Right lobe of liver (tissue), 6 donors: ENCODE measurements at regions not wholly inside any gene's neighbourhood (a gene's known extent, or its start where the extent isn't known, plus 50 kb on each side); places are given as distances from the start of the nearest gene placed in this dataset.

Source experiments
- ATAC-seq, 4 donors: fragments of 200-7000 bp; cut with Tn5 transposase; one replicate each; pipeline ENCODE4 v1.9.1; 2020; ENCODE audit warnings: mild to moderate bottlenecking in 4 of 4, moderate library complexity in 4 of 4
- DNase-seq, 3 donors: peaks; one replicate each; pipeline ENCODE4 v3.0.0-alpha.2; 2020
- H3K27ac ChIP-seq, 3 donors: fragments of 200-600 bp; one replicate each; pipeline ENCODE4 v1.8.0; 2022
- H3K27me3 ChIP-seq, 2 donors: fragments of 200-600 bp; one replicate each; pipeline ENCODE4 v1.8.0; 2022
- H3K36me3 ChIP-seq, 4 donors: fragments of 200-600 bp; sonication (generic) in 1 of 4; one replicate each; pipeline versions ENCODE4 v1.5.1 to v1.8.0; 2017 to 2022; ENCODE audit warnings: control low read depth in 1 of 4
- H3K4me1 ChIP-seq, 4 donors: fragments of 200-600 bp; sonication (generic) in 1 of 4; one replicate each; pipeline versions ENCODE4 v1.5.1 to v1.8.0; 2017 to 2022; ENCODE audit warnings: control low read depth in 1 of 4
- H3K4me3 ChIP-seq, 3 donors: fragments of 200-600 bp; one replicate each; pipeline ENCODE4 v1.8.0; 2022
- H3K9me3 ChIP-seq, 4 donors: fragments of 200-600 bp; sonication (generic) in 1 of 4; one replicate each; pipeline versions ENCODE4 v1.5.1 to v1.8.0; 2017 to 2022; ENCODE audit warnings: control low read depth in 1 of 4
- CTCF ChIP-seq, 4 donors: fragments of 200-600 bp in 3 of 4; fragments of 450-650 bp in 1 of 4; IDR thresholded peaks; one replicate each; pipeline versions ENCODE4 v1.5.1 to v1.8.0; 2016 to 2022; ENCODE audit warnings: antibody characterized with exemption in 4 of 4, mild to moderate bottlenecking in 2 of 4
- POLR2A ChIP-seq: fragments of 450-650 bp; IDR thresholded peaks from one replicate; pipeline ENCODE4 v1.6.1; 2017; ENCODE audit warnings: antibody characterized with exemption, mild to moderate bottlenecking
- WGBS: methylation state at CpG from one replicate; pipeline ENCODE4 v1.1.6; 2018; ENCODE audit warnings: low coverage, low lambda C conversion rate; ENCODE audit not compliant: insufficient coverage; ENCODE audit errors: missing lambda C conversion rate; 5-methylcytosine and 5-hydroxymethylcytosine counted together
- intact Hi-C, 2 donors: fragments of 100-400 bp; cut with DNase I; formaldehyde crosslinking; loops; one replicate each; pipeline versions ENCODE4 v1.11.2 to v1.14.1; 2022
- donor health status: DM: no; HTN: yes; CAD: no.
- donor health status: DM: no; HTN: no; CAD: no.
- donor health status: DM: no; HTN: no; CAD: no.
- donor health status: DM: no; HTN: yes; CAD: no.
- donor health status: DM: no; HTN: yes; CAD: no.

- Histone ChIP-seq H3K4me3 (no peak overlapping the region), H3K36me3 (no peaks in the 10 kb centered on the region), H3K4me1 (no peaks in the 10 kb centered on the region), H3K27ac (peak overlapping the region in 2 of 3 donors; percentile 35 to 53), H3K27me3 (no peaks in the 10 kb centered on the region), H3K9me3 (no peaks in the 10 kb centered on the region)
- no peak for TF ChIP-seq CTCF (IDR thresholded peaks at IDR 0.05)
- no peak for TF ChIP-seq POLR2A
- intact Hi-C loops = no loop called here
- 26% methylated on average over 3 of the region's 3 CpGs for WGBS
- no peak for DNase-seq
- peak in 2 of 4 donors; percentile 11 to 20 for ATAC-seq
Observed at GRCh38 chr10:43708262-43708661, 59.6 kb upstream of the ZNF32 start.

- 51% methylated on average over 3 of the region's 11 CpGs for WGBS
- Histone ChIP-seq H3K27ac (no peak overlapping the region), H3K9me3 (no peaks in the 10 kb centered on the region), H3K36me3 (no peaks in the 10 kb centered on the region), H3K4me3 (no peak overlapping the region), H3K27me3 (no peaks in the 10 kb centered on the region), H3K4me1 (no peaks in the 10 kb centered on the region)
- peak; percentile 67 to 87 (median 84) for ATAC-seq
- TF ChIP-seq CTCF (IDR thresholded peaks at IDR 0.05) (no peak), POLR2A (no peak)
- DNase-seq = peak in 1 of 3 donors; percentile 48
- intact Hi-C loops = no loop called here
Observed at GRCh38 chr10:43707770-43708169, 59.1 kb upstream of the ZNF32 start.

- WGBS = 80% methylated on average over 6 of the region's 6 CpGs
- no peak for ATAC-seq
- Histone ChIP-seq H3K9me3 (no peaks in the 10 kb centered on the region), H3K4me3 (no peak overlapping the region), H3K27ac (no peak overlapping the region), H3K36me3 (no peaks in the 10 kb centered on the region), H3K4me1 (no peaks in the 10 kb centered on the region), H3K27me3 (no peaks in the 10 kb centered on the region)
- intact Hi-C loops = no loop called here
- no peak for TF ChIP-seq CTCF (IDR thresholded peaks at IDR 0.05)
- TF ChIP-seq POLR2A = no peak
- no peak for DNase-seq
Observed at GRCh38 chr10:43706166-43706565, 57.5 kb upstream of the ZNF32 start.

GRCh38 chr10:43703286-43703685, 54.6 kb upstream of the ZNF32 start:
- ATAC-seq (no peak), DNase-seq (no peak)
- TF ChIP-seq CTCF (IDR thresholded peaks at IDR 0.05) (no peak), POLR2A (no peak)
- Histone ChIP-seq H3K36me3 (no peaks in the 10 kb centered on the region), H3K27ac (no peak overlapping the region), H3K4me1 (no peaks in the 10 kb centered on the region), H3K4me3 (no peak overlapping the region), H3K9me3 (no peaks in the 10 kb centered on the region), H3K27me3 (no peaks in the 10 kb centered on the region)
- intact Hi-C loops = no loop called here
- 50% methylated on average over 1 of the region's 13 CpGs for WGBS

- no peak for TF ChIP-seq POLR2A
- TF ChIP-seq CTCF (IDR thresholded peaks at IDR 0.05) = no peak
- DNase-seq (no peak), ATAC-seq (no peak)
- Histone ChIP-seq H3K9me3 (no peaks in the 10 kb centered on the region), H3K27ac (no peak overlapping the region), H3K4me1 (no peaks in the 10 kb centered on the region), H3K27me3 (no peaks in the 10 kb centered on the region), H3K36me3 (no peaks in the 10 kb centered on the region), H3K4me3 (no peak overlapping the region)
- intact Hi-C loops = no loop called here
- no CpG with 5 or more reads among the region's 19 CpGs for WGBS
Observed at GRCh38 chr10:43702936-43703281, 54.2 kb upstream of the ZNF32 start.
